Uterus (tissue), 3 donors: ENCODE measurements at regions not wholly inside any gene's neighbourhood (a gene's known extent, or its start where the extent isn't known, plus 50 kb on each side); places are given as distances from the start of the nearest gene placed in this dataset.

Experiments
- DNase-seq, 2 donors: peaks; one replicate each; pipeline ENCODE4 v3.0.0-alpha.2; 2019 to 2020
- H3K27ac ChIP-seq, 2 donors: fragments of 200-600 bp; sonication (generic); 1 replicate in 1 of 2; 2 replicates in 1 of 2; pipeline ENCODE4 v1.5.1; 2016 to 2018
- H3K27me3 ChIP-seq, 2 donors: fragments of 200-600 bp; sonication (generic); one replicate each; pipeline ENCODE4 v1.5.1; 2018 to 2019; ENCODE audit warnings: control low read depth in 1 of 2
- H3K36me3 ChIP-seq, 2 donors: fragments of 200-600 bp; sonication (generic); one replicate each; pipeline ENCODE4 v1.5.1; 2019; ENCODE audit warnings: control low read depth in 1 of 2
- H3K4me1 ChIP-seq, 2 donors: fragments of 200-600 bp; sonication (generic); one replicate each; pipeline ENCODE4 v1.5.1; 2018 to 2019; ENCODE audit warnings: control low read depth in 1 of 2
- H3K4me3 ChIP-seq, 2 donors: fragments of 200-600 bp; sonication (generic); 1 replicate in 1 of 2; 2 replicates in 1 of 2; pipeline ENCODE4 v1.5.1; 2018 to 2019; ENCODE audit warnings: mild to moderate bottlenecking in 1 of 2
- H3K9me3 ChIP-seq, 2 donors: fragments of 200-600 bp; sonication (generic); one replicate each; pipeline ENCODE4 v1.5.1; 2019; ENCODE audit warnings: control low read depth in 1 of 2
- POLR2A ChIP-seq, 2 donors: fragments of 450-650 bp; IDR thresholded peaks; one replicate each; pipeline ENCODE4 v1.6.1; 2016; ENCODE audit warnings: antibody characterized with exemption in 2 of 2, mild to moderate bottlenecking in 1 of 2, moderate library complexity in 1 of 2
- intact Hi-C: fragments of 100-400 bp; cut with DNase I; formaldehyde crosslinking; loops from one replicate; pipeline ENCODE4 v1.15.1; 2023; ENCODE audit warnings: low total_unique reads
- TF ChIP-seq, protein P1 (sequence below), 4 experiments: fragments of 200-600 bp in 2 of 4; fragments of 450-650 bp in 2 of 4; sonication (generic) in 2 of 4; IDR thresholded peaks; one replicate each; pipeline ENCODE4 v1.5.1; 2016 to 2019; ENCODE audit warnings: antibody characterized with exemption in 4 of 4, mild to moderate bottlenecking in 2 of 4, moderate library complexity in 1 of 4
- donor health status: DM: yes; HTN: yes; CAD: no.

GRCh38 chr1:157404614-157405013 lies 147.7 kb downstream of the FCRL5 start:
- H3K36me3 ChIP-seq = no peaks in the 10 kb centered on the region
- H3K4me1 ChIP-seq = peaks cover 0 to 4% of the 10 kb centered on the region in 2 donors
- intact Hi-C loops = no loop called here
- H3K27me3 ChIP-seq = no peaks in the 10 kb centered on the region
- H3K4me3 ChIP-seq = no peak overlapping the region
- TF ChIP-seq POLR2A (IDR thresholded peaks at IDR 0.05) = no peak
- TF ChIP-seq, protein P1, sequence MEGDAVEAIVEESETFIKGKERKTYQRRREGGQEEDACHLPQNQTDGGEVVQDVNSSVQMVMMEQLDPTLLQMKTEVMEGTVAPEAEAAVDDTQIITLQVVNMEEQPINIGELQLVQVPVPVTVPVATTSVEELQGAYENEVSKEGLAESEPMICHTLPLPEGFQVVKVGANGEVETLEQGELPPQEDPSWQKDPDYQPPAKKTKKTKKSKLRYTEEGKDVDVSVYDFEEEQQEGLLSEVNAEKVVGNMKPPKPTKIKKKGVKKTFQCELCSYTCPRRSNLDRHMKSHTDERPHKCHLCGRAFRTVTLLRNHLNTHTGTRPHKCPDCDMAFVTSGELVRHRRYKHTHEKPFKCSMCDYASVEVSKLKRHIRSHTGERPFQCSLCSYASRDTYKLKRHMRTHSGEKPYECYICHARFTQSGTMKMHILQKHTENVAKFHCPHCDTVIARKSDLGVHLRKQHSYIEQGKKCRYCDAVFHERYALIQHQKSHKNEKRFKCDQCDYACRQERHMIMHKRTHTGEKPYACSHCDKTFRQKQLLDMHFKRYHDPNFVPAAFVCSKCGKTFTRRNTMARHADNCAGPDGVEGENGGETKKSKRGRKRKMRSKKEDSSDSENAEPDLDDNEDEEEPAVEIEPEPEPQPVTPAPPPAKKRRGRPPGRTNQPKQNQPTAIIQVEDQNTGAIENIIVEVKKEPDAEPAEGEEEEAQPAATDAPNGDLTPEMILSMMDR (IDR thresholded peaks at IDR 0.05) = no peak
- no peak for DNase-seq
- H3K9me3 ChIP-seq = no peaks in the 10 kb centered on the region
- H3K27ac ChIP-seq = no peak overlapping the region

DNA sequence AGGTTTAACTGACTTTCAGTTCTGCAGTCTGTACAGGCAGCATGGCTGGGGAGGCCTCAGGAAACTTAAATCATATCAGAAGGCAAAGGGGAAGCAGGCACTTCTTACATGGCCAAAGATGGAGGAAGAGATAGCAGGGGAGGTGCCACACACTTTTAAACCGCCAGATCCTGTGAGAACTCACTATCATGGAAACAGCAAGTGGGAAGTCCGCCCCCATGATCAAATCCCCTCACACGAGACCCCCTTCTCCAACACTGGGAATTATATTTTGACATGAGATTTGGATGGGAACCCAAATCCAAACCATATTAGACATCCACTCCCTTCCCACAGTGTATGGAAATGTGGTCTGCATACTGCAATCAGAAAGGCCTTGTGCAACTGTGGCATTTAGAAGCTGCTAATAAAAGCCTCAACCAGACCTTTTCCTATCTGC lies 148.2 kb downstream of the FCRL5 start:
- H3K4me3 ChIP-seq = no peak overlapping the region

GRCh38 chr1:157403608-157404007 lies 148.7 kb downstream of the FCRL5 start:
- TF ChIP-seq POLR2A (IDR thresholded peaks at IDR 0.05) = no peak
- TF ChIP-seq, protein P1 (IDR thresholded peaks at IDR 0.05) = no peak
- intact Hi-C loops = no loop called here
- no peak for DNase-seq
- Histone ChIP-seq H3K36me3 (no peaks in the 10 kb centered on the region), H3K27me3 (no peaks in the 10 kb centered on the region), H3K4me1 (peaks cover 0 to 4% of the 10 kb centered on the region in 2 donors), H3K4me3 (no peak overlapping the region), H3K27ac (no peak overlapping the region), H3K9me3 (no peaks in the 10 kb centered on the region)

More for the DNA sequence above, 148.2 kb downstream of the FCRL5 start:
- intact Hi-C loops = no loop called here
- TF ChIP-seq, protein P1 (IDR thresholded peaks at IDR 0.05) = no peak
- no peak for TF ChIP-seq POLR2A (IDR thresholded peaks at IDR 0.05)
- no peaks in the 10 kb centered on the region for H3K27me3 ChIP-seq
- H3K36me3 ChIP-seq = no peaks in the 10 kb centered on the region
- peaks cover 0 to 4% of the 10 kb centered on the region in 2 donors for H3K4me1 ChIP-seq
- no peak for DNase-seq
- no peaks in the 10 kb centered on the region for H3K9me3 ChIP-seq
- no peak overlapping the region for H3K27ac ChIP-seq

DNA sequence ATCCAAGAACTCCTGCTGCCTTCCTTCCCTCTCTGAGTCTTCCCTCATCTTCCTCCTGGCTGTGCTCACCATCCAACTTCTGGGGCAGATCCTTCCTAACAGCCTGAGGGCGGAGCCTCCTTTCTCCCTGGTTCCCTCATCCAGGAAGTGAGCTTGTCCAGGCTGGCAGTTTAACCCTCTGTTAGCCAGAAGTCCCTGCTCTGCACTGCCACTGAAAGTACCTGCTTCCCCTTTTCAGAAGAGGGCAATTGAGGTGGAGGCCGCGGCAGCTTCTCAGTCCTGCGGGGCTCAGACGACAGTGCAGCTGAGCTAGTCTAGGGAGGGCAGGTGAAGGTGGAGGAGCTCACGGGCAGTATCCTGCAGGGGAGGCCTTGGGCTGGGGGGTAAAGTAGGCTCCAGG lies 149.1 kb downstream of the FCRL5 start:
- Histone ChIP-seq H3K27ac (no peak overlapping the region), H3K36me3 (no peaks in the 10 kb centered on the region), H3K4me3 (no peak overlapping the region), H3K4me1 (peaks cover 0 to 4% of the 10 kb centered on the region in 2 donors), H3K9me3 (no peaks in the 10 kb centered on the region), H3K27me3 (no peaks in the 10 kb centered on the region)
- intact Hi-C loops = no loop called here
- no peak for DNase-seq
- TF ChIP-seq, protein P1 (IDR thresholded peaks at IDR 0.05) = no peak
- TF ChIP-seq POLR2A (IDR thresholded peaks at IDR 0.05) = no peak

- peaks cover 0 to 4% of the 10 kb centered on the region in 2 donors for H3K4me1 ChIP-seq
- H3K27me3 ChIP-seq = no peaks in the 10 kb centered on the region
- no peaks in the 10 kb centered on the region for H3K36me3 ChIP-seq
- no peaks in the 10 kb centered on the region for H3K9me3 ChIP-seq
- H3K4me3 ChIP-seq = no peak overlapping the region
- intact Hi-C loops = no loop called here
- TF ChIP-seq POLR2A (IDR thresholded peaks at IDR 0.05) = no peak
- TF ChIP-seq, protein P1 (IDR thresholded peaks at IDR 0.05) = no peak
- DNase-seq = no peak
- no peak overlapping the region for H3K27ac ChIP-seq
Measured at GRCh38 chr1:157400766-157401165, 151.5 kb downstream of the FCRL5 start.
